T-cell (primary cell): ENCODE measurements at regions not wholly inside any gene's neighbourhood (a gene's known extent, or its start where the extent isn't known, plus 50 kb on each side); places are given as distances from the start of the nearest gene placed in this dataset.
"Not testable (repeated sequence)": the region's sequence is repeated elsewhere in the genome, so short reads cannot be mapped to it uniquely, and the experiment has no call there.

Experiments
- ATAC-seq, 4 experiments: fragments of 200-7000 bp in 3 of 4; fragments of 150-1000 bp in 1 of 4; cut with Tn5 transposase; replicated peaks in 1 of 4; 1 replicate in 3 of 4; 2 replicates in 1 of 4; pipeline ENCODE4 v1.10.0; 2021; ENCODE audit warnings: moderate library complexity in 3 of 4, mild to moderate bottlenecking in 2 of 4, moderate number of reproducible peaks in 1 of 4
- CTCF ChIA-PET, 2 donors: fragments of 300-600 bp; sonication (Branson Sonifier 250); formaldehyde crosslinking; loops; one replicate each; lab custom pipeline; 2022; ENCODE audit warnings: antibody characterized with exemption in 2 of 2; lab: Charles Lee
- POLR2A ChIA-PET, 2 donors: fragments of 300-600 bp; sonication (Branson Sonifier 250); formaldehyde crosslinking; loops; one replicate each; lab custom pipeline; 2022; ENCODE audit warnings: antibody characterized with exemption in 2 of 2; lab: Charles Lee
- DNase-seq, 35 experiments: peaks; one replicate each; pipeline versions ENCODE4 v3.0.0 to v3.0.0-alpha.2; 2013 to 2023
- H3K27ac ChIP-seq: one replicate; pipeline ENCODE4 v1.5.1; 2013; ENCODE audit warnings: low read length
- H3K27me3 ChIP-seq, 2 experiments: replicated peaks in 1 of 2; 1 replicate in 1 of 2; 2 replicates in 1 of 2; pipeline versions ENCODE4 v1.6.1 to v1.7.0; 2013; ENCODE audit warnings: low read length in 1 of 2, mixed read lengths in 1 of 2; ENCODE audit not compliant: control insufficient read depth in 2 of 2, insufficient read depth in 2 of 2; ENCODE audit errors: extremely low read depth in 1 of 2
- H3K36me3 ChIP-seq, 2 donors: 1 replicate in 1 of 2; 2 replicates in 1 of 2; pipeline versions ENCODE4 v1.6.1 to v1.7.0; 2013; ENCODE audit warnings: low read length in 1 of 2; ENCODE audit not compliant: control insufficient read depth in 2 of 2, insufficient read depth in 1 of 2; ENCODE audit errors: extremely low read depth in 1 of 2
- H3K4me1 ChIP-seq, 2 experiments: 1 replicate in 1 of 2; 2 replicates in 1 of 2; pipeline versions ENCODE4 v1.6.1 to v1.7.0; 2013; ENCODE audit warnings: low read length in 2 of 2, mixed read lengths in 1 of 2; ENCODE audit not compliant: insufficient read depth in 2 of 2, control insufficient read depth in 1 of 2; ENCODE audit errors: extremely low read depth in 1 of 2
- H3K4me3 ChIP-seq, 2 donors: 1 replicate in 1 of 2; 2 replicates in 1 of 2; pipeline versions ENCODE4 v1.5.1 to v1.7.0; 2013; ENCODE audit warnings: mild to moderate bottlenecking in 2 of 2, low read length in 1 of 2, moderate library complexity in 1 of 2; ENCODE audit not compliant: control insufficient read depth in 1 of 2; ENCODE audit errors: extremely low read depth in 1 of 2
- H3K9me3 ChIP-seq: 2 replicates; pipeline ENCODE4 v1.7.0; 2013
- H3K27ac Mint-ChIP-seq, 2 donors: one replicate each; pipeline ENCODE4 v1.8.0; 2020 to 2021; ENCODE audit warnings: mild to moderate bottlenecking in 2 of 2, mixed read lengths in 2 of 2
- H3K27me3 Mint-ChIP-seq, 2 donors: one replicate each; pipeline ENCODE4 v1.8.0; 2021 to 2022; ENCODE audit warnings: mixed read lengths in 2 of 2
- H3K36me3 Mint-ChIP-seq: one replicate; pipeline ENCODE4 v1.8.0; 2021; ENCODE audit warnings: mixed read lengths
- H3K4me1 Mint-ChIP-seq, 3 donors: one replicate each; pipeline ENCODE4 v1.8.0; 2020 to 2022; ENCODE audit warnings: mixed read lengths in 3 of 3, mild to moderate bottlenecking in 1 of 3
- H3K4me3 Mint-ChIP-seq, 3 donors: one replicate each; pipeline ENCODE4 v1.8.0; 2020 to 2022; ENCODE audit warnings: mild to moderate bottlenecking in 3 of 3, mixed read lengths in 3 of 3, moderate library complexity in 3 of 3
- H3K9me3 Mint-ChIP-seq, 3 donors: one replicate each; pipeline ENCODE4 v1.8.0; 2020 to 2022; ENCODE audit warnings: mixed read lengths in 3 of 3
- WGBS: methylation state at CpG from one replicate; pipeline ENCODE4 v1.1.5; 2013; ENCODE audit warnings: missing lambda C conversion rate; ENCODE audit not compliant: insufficient coverage; 5-methylcytosine and 5-hydroxymethylcytosine counted together

- H3K36me3 ChIP-seq, H3K27ac ChIP-seq, ATAC-seq, H3K4me3 Mint-ChIP-seq, H3K27me3 ChIP-seq, CTCF ChIA-PET, H3K27me3 Mint-ChIP-seq, POLR2A ChIA-PET, H3K4me1 Mint-ChIP-seq, H3K4me3 ChIP-seq, H3K9me3 ChIP-seq, DNase-seq, H3K4me1 ChIP-seq, H3K9me3 Mint-ChIP-seq, H3K27ac Mint-ChIP-seq: not testable (repeated sequence)
- H3K36me3 Mint-ChIP-seq: peaks cover 33% of the 10 kb centered on the region
- WGBS: no CpG with 5 or more reads among the region's 2 CpGs
These were observed 191.9 kb upstream of the POU5F2 start for GRCh38 chr5:93933269-93933668.

GRCh38 chr5:93930098-93930497, 188.7 kb upstream of the POU5F2 start:
- DNase-seq (no peak), ATAC-seq (no peak)
- Histone ChIP-seq H3K36me3 (no peaks in the 10 kb centered on the region), H3K4me3 (no peak overlapping the region), H3K27me3 (no peaks in the 10 kb centered on the region), H3K27ac (no peak overlapping the region), H3K4me1 (no peaks in the 10 kb centered on the region), H3K9me3 (no peaks in the 10 kb centered on the region)
- ChIA-PET POLR2A (no interaction called here), CTCF (no interaction called here)
- Mint-ChIP-seq H3K4me1 (peaks cover 0 to 2% (median 1%) of the 10 kb centered on the region in 3 donors), H3K36me3 (peaks cover 45% of the 10 kb centered on the region), H3K4me3 (no peak overlapping the region), H3K27ac (no peak overlapping the region), H3K9me3 (peaks cover 0 to 4% (median 4%) of the 10 kb centered on the region in 3 donors), H3K27me3 (no peaks in the 10 kb centered on the region)
- no CpG with 5 or more reads among the region's 4 CpGs for WGBS

GRCh38 chr5:93929131-93929530, 187.7 kb upstream of the POU5F2 start:
- CTCF ChIA-PET: no interaction called here
- ATAC-seq (no peak), DNase-seq (no peak)
- POLR2A ChIA-PET: no interaction called here
- Histone ChIP-seq H3K27me3 (no peaks in the 10 kb centered on the region), H3K9me3 (no peaks in the 10 kb centered on the region), H3K27ac (no peak overlapping the region), H3K36me3 (peaks cover 0 to 3% of the 10 kb centered on the region in 2 donors), H3K4me3 (no peak overlapping the region), H3K4me1 (no peaks in the 10 kb centered on the region)
- Mint-ChIP-seq H3K4me3 (no peak overlapping the region), H3K27me3 (no peaks in the 10 kb centered on the region), H3K36me3 (peaks cover 37% of the 10 kb centered on the region), H3K9me3 (peaks cover 0 to 2% (median 1%) of the 10 kb centered on the region in 3 donors), H3K27ac (no peak overlapping the region), H3K4me1 (peaks cover 0 to 2% (median 1%) of the 10 kb centered on the region in 3 donors)
- WGBS: no CpG with 5 or more reads among the region's 1 CpG

- CTCF ChIA-PET: interaction anchor here in 1 of 2 donors (0.7 kb wide), 1 partner anchor 1732 kb away, joined by 4 read pairs; no protein-coding TSS in a partner anchor
- H3K4me3 ChIP-seq: no peak overlapping the region
- Mint-ChIP-seq H3K4me3 (no peak overlapping the region), H3K27me3 (no peaks in the 10 kb centered on the region), H3K36me3 (peaks cover 30% of the 10 kb centered on the region), H3K9me3 (no peaks in the 10 kb centered on the region), H3K27ac (no peak overlapping the region), H3K4me1 (peaks cover 0 to 2% (median 1%) of the 10 kb centered on the region in 3 donors)
- H3K27ac ChIP-seq: no peak overlapping the region
- H3K27me3 ChIP-seq: no peaks in the 10 kb centered on the region
- no peak for DNase-seq
- H3K9me3 ChIP-seq: no peaks in the 10 kb centered on the region
- no CpG with 5 or more reads among the region's 3 CpGs for WGBS
- POLR2A ChIA-PET: no interaction called here
- no peak for ATAC-seq
- H3K36me3 ChIP-seq: peaks cover 0 to 3% of the 10 kb centered on the region in 2 donors
- no peaks in the 10 kb centered on the region for H3K4me1 ChIP-seq
These were observed 185.6 kb upstream of the POU5F2 start for GRCh38 chr5:93926831-93927620.

- Mint-ChIP-seq H3K36me3 (peaks cover 39% of the 10 kb centered on the region), H3K4me1 (peaks cover 0 to 2% (median 0%) of the 10 kb centered on the region in 3 donors), H3K27me3 (no peaks in the 10 kb centered on the region), H3K4me3 (no peak overlapping the region), H3K9me3 (no peaks in the 10 kb centered on the region), H3K27ac (no peak overlapping the region)
- DNase-seq (no peak), ATAC-seq (no peak)
- ChIA-PET POLR2A (no interaction called here), CTCF (no interaction called here)
- H3K36me3 ChIP-seq: peaks cover 0 to 3% of the 10 kb centered on the region in 2 donors
- H3K9me3 ChIP-seq: no peaks in the 10 kb centered on the region
- no peaks in the 10 kb centered on the region for H3K4me1 ChIP-seq
- WGBS: no CpG with 5 or more reads among the region's 1 CpG
- no peak overlapping the region for H3K4me3 ChIP-seq
- H3K27ac ChIP-seq: no peak overlapping the region
- no peaks in the 10 kb centered on the region for H3K27me3 ChIP-seq
These were observed 183.9 kb upstream of the POU5F2 start for GRCh38 chr5:93925321-93925720.

- Mint-ChIP-seq H3K9me3 (no peaks in the 10 kb centered on the region), H3K4me3 (no peak overlapping the region), H3K4me1 (peaks cover 0 to 2% (median 0%) of the 10 kb centered on the region in 3 donors), H3K27me3 (no peaks in the 10 kb centered on the region), H3K27ac (no peak overlapping the region), H3K36me3 (peaks cover 36% of the 10 kb centered on the region)
- H3K9me3 ChIP-seq: no peaks in the 10 kb centered on the region
- no peaks in the 10 kb centered on the region for H3K4me1 ChIP-seq
- no peak for ATAC-seq
- H3K4me3 ChIP-seq: no peak overlapping the region
- DNase-seq: no peak
- POLR2A ChIA-PET: no interaction called here
- no peak overlapping the region for H3K27ac ChIP-seq
- H3K36me3 ChIP-seq: peaks cover 0 to 3% of the 10 kb centered on the region in 2 donors
- H3K27me3 ChIP-seq: no peaks in the 10 kb centered on the region
- CTCF ChIA-PET: no interaction called here
- no CpG with 5 or more reads among the region's 2 CpGs for WGBS
These were observed 183.2 kb upstream of the POU5F2 start for GRCh38 chr5:93924628-93925027.
